Left hindlimb (tissue), 1 donor: ENCODE measurements at regions not wholly inside any gene's neighbourhood (a gene's known extent, or its start where the extent isn't known, plus 50 kb on each side); places are given as distances from the start of the nearest gene placed in this dataset.

ENCODE experiments used
- DNase-seq: peaks from one replicate; pipeline ENCODE4 v3.0.0-alpha.2; 2018

- DNase-seq: no peak
Observed at GRCh38 chr11:130587658-130588057, 139.2 kb downstream of the ADAMTS15 start.

GRCh38 chr11:130588471-130588870 lies 140.0 kb downstream of the ADAMTS15 start:
- no peak for DNase-seq

- DNase-seq: no peak
Observed at GRCh38 chr11:130592056-130592455, 143.6 kb downstream of the ADAMTS15 start.

GRCh38 chr11:130593064-130593463 lies 144.6 kb downstream of the ADAMTS15 start:
- no peak for DNase-seq

GRCh38 chr11:130598433-130598832 lies 150.0 kb downstream of the ADAMTS15 start:
- no peak for DNase-seq

GRCh38 chr11:130599073-130599654 lies 150.7 kb downstream of the ADAMTS15 start:
- no peak for DNase-seq

- no peak for DNase-seq
Observed at GRCh38 chr11:130600139-130600538, 151.7 kb downstream of the ADAMTS15 start.

GRCh38 chr11:130600616-130601015 lies 152.2 kb downstream of the ADAMTS15 start:
- no peak for DNase-seq

GRCh38 chr11:130601141-130601540 lies 152.7 kb downstream of the ADAMTS15 start:
- peak; percentile 63 for DNase-seq

GRCh38 chr11:130601764-130602460 lies 153.5 kb downstream of the ADAMTS15 start:
- DNase-seq: no peak

GRCh38 chr11:130602641-130603334 lies 154.3 kb downstream of the ADAMTS15 start:
- DNase-seq: no peak

- DNase-seq: no peak
Observed at GRCh38 chr11:130603335-130603906, 155.0 kb downstream of the ADAMTS15 start.

GRCh38 chr11:130604606-130605005 lies 156.2 kb downstream of the ADAMTS15 start:
- no peak for DNase-seq

- DNase-seq: no peak
Observed at GRCh38 chr11:130606178-130606577, 157.7 kb downstream of the ADAMTS15 start.

GRCh38 chr11:130606781-130607511 lies 158.5 kb downstream of the ADAMTS15 start:
- DNase-seq: no peak

GRCh38 chr11:130608287-130608686 lies 159.8 kb downstream of the ADAMTS15 start:
- DNase-seq: no peak

GRCh38 chr11:130609121-130610035 lies 160.9 kb downstream of the ADAMTS15 start:
- no peak for DNase-seq

GRCh38 chr11:130611791-130612251 lies 163.4 kb downstream of the ADAMTS15 start:
- DNase-seq: no peak

GRCh38 chr11:130612291-130612851 lies 163.9 kb downstream of the ADAMTS15 start:
- no peak for DNase-seq

GRCh38 chr11:130613396-130613795 lies 165.0 kb downstream of the ADAMTS15 start:
- no peak for DNase-seq

- no peak for DNase-seq
Observed at GRCh38 chr11:130614591-130614990, 166.1 kb downstream of the ADAMTS15 start.
